GM18873 (cell line): ENCODE measurements at regions not wholly inside any gene's neighbourhood (a gene's known extent, or its start where the extent isn't known, plus 50 kb on each side); places are given as distances from the start of the nearest gene placed in this dataset.
A peak's percentile ranks its signal among the peaks of the same experiment; 100 is the strongest.

Source experiments
- ATAC-seq: cut with Tn5 transposase; IDR thresholded peaks from one replicate; pipeline ENCODE4 v1.9.1; 2021; ENCODE audit warnings: mild to moderate bottlenecking, moderate library complexity, moderate number of reproducible peaks; ENCODE audit not compliant: unreplicated experiment, low FRiP score

DNA sequence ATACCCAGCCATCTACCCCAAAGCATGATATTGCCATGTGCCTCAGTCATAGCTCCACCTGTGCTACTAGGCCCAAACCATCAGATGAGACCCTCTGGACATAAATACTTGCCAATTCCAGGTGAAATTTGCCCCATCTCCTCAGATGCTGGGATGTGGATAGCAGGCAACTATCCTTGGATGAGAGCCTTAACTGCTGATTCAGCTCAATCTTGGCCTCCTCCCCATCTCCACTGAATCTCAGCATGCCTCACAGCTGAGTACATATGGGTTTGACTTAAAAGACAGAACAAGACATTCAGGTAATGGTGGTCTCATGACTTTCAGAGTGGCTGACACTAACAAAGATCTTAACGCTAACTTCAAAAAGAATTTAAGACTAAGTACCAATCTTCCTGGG lies 50.8 kb upstream of the KLHL13 start:
- no peak for ATAC-seq

DNA sequence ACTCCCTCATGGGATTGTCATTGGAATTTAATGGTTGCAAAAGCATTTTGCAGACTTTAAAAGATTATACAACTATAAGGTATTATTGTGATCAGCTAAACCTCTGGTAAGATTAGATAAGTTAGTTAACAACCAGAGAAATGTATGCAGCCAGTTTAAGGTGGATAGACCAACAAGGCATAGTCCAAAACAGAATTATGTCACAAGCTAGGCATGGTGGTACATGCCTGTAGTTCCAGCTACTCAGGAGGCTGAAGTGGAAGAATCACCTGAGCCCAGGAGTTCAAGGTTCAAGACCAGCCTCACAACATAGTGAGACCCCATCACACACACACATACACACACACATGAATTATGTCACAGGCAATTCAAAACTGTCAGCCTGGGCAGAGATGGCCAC lies 54.7 kb upstream of the KLHL13 start:
- no peak for ATAC-seq

DNA sequence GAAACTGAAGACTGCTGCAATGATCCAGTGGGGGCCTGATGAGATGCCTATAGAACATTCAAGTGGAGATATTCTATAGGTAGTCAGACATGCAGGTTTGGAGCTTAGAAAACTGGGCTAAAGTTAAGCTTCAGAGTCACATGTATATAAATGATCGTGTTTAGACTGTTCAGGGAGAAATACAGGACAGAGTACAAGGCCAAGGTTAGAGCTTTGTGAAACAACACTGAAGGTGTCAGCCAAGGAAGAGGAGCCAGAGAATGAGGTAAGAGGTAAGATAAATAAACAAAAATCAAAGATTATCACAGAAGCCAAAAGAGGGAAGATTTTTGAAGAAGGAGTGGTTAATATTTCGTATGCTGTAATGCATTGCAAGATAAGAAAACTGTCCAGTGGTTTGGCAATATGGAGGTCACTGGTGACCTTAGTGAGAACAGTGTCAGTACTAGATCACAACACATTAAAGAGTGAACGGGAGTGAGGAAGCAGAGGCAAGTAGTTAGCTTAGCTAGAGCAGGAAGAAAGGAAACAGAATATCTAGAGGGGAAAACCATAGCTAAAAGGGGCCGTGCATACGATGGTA lies 58.0 kb upstream of the KLHL13 start:
- ATAC-seq = no peak

DNA sequence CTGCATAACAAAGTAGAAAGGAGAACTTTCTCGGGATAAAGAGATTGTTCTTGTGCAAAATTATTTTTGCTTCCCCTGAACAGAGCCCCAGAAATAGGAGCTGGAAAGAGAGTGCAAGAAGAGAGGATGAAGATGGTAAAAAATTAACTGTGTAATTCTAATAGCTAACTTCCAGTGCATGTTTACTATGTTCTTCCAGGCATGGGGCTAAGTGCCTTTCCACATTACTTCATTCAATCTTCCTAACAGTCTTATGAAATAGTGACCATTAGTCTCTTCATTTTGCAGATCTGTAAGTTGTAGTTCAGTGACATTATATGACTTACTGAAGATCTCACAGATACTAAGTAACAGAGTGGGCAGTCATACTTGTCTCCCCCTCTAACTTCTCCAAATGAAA lies 61.1 kb upstream of the KLHL13 start:
- ATAC-seq = no peak

DNA sequence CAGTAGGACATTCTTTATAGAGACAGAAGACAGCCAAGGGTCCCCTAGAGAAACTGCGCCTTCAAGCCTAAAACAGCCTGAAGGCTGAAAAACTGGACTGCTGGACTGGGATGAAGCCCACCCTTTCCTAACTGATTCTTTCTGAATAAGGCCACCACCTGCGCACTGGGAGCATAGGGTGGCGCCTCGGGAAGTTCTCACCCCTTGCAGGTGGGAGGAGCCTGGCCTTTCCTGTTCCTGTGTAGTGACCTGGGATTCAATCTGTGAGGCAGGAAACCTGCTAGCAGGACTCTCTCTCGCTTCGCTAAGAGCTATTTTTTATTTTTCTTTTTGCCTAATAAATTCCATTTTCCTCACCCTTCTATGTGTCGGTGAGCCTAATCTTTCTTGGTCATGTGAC lies 61.8 kb upstream of the KLHL13 start:
- ATAC-seq = no peak

DNA sequence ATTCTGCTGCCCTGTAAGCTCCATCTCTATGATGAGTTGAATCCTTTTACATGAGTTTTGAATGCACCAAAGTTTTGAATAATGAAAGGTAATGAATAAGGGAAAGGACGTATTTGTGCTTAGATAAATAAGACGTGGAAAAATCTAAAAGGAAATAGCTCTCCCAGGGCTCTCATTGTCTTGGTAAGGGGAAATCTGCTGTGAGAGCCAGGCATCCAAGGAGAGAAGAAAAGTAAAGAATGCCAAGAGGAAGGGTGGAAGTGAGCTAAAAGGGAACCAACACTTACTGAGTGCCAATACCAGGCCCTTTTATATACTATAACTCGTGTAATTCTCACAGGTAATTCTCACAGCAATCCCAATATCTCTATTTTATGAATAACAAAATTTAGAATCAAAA lies 62.6 kb upstream of the KLHL13 start:
- no peak for ATAC-seq

DNA sequence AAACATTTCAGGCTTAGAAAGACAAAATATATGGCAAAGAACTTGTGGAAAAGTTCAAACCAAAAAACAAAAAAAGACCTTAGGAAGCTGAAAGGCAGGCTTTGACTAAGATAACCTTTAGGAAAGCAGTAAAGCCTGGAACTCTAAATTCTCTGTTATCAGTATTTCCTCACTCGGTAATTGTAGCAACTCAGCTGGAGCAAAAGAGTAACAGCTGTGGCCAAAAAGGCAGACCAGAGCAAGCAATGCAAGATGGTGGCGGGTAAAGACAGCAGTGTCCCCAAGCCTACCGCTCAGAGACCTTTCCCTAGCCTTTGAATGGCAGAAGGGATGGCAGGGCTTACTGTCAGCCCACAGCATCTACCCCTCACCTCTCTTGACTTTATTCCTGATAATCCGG lies 63.1 kb upstream of the KLHL13 start:
- no peak for ATAC-seq

DNA sequence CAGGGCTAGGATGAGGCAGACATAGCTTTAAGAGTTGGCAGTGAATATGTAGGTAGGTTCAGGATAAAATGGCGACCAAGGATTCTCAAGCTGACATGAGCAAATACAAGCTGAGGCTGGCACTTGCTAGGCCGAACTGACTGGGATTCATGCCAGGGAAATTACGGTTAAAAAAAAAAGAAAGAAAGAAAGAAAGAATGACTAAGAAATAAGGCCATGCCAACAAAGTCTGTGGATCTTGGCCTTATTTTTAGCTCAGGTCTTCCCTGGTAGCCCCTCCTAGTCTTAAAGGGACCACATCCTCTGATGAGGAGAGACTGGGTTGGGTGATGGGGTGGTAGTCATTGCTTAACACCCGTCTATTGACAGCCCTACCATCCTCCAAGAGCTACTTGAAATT lies 64.4 kb upstream of the KLHL13 start:
- ATAC-seq = no peak

DNA sequence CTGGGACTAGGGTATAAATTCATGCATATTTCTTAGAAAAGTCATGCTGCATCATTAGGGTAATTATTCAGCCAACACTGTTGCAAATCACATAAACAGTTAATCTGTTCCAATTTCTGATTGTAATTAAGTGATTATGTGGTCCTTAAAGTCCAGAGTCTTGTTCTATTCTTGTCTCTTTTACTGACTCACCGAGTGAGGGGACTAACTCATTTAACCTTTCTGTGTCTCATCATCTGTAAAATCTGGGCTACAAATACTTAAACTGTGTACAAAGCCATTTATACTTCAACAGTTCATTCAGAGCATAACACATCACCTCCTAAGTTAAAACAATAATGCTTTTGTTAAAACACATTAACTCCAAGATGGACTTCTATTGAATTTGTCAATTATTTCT lies 65.4 kb upstream of the KLHL13 start:
- ATAC-seq = no peak

DNA sequence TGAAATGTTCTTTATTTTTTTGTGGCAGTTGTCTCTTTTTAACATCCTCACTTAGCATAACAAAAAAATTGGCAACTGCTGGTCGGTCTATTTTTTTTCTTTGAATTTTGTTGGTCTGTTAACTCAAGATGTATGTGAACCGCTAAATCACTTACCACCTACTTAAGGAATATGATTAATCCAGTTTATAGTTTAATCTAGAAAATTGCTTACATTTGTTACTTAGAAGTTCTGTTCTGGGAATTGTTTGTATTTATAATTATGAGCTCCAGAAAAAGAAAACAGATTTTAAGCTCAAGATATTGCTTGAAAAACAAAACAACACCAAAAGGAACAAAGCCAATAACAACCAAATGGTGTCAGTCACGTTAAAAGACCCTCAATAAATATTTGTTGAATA lies 66.1 kb upstream of the KLHL13 start:
- no peak for ATAC-seq

DNA sequence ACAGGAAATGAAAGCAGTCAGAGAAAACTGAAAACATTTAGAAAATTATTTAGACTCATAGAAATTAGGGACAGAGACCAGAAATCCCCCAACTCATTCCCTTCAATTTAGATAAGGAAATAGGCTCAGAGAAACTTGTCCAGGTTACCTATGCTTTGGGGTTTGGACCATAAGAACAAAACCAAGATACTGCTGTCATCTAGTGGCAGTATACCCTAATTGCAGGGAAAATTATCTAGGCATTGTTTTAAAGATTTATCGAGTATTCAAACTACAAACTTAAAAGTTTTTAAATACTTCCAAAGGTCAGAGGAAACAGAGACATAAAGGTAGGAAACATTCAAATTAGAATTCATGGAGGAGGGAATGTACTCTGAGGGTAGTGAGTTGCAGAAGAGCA lies 67.0 kb upstream of the KLHL13 start:
- no peak for ATAC-seq

DNA sequence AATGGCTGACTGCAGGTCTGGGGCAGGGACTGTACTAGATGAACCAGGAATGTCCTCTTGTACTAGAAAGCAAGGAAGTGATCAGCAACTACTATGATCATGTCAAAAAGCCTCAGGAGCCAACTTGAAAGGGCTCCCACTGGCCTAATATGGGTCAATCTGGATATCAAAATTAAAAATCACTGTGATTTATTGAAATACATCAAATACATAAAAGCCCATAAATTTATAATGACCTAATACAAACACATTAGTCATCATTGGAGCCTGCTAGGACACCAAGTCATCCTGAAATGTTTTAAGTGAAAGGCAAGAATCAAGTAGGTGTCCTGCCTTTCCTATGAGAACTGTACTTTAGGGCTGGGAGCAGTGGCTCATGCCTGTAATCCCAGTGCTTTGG lies 70.5 kb upstream of the KLHL13 start:
- no peak for ATAC-seq

DNA sequence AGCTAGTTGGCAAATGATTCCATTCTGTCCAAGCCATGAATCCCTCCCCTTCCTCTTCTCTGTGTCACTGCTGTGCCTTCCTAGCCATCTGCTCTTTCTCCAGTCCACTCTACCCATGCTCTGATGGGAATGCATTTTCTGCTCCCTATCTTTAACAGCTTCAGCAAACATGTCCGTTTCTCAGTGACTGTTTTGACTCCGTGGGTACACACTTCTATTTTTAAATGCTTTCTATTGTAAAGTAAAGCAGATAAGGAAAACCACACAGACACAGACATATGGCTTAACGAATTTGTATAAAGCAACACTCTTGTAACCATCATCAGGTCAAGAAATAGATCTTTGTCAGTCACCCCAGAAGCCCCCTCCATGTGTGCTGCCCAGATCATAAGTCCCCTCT lies 72.4 kb upstream of the KLHL13 start:
- no peak for ATAC-seq

DNA sequence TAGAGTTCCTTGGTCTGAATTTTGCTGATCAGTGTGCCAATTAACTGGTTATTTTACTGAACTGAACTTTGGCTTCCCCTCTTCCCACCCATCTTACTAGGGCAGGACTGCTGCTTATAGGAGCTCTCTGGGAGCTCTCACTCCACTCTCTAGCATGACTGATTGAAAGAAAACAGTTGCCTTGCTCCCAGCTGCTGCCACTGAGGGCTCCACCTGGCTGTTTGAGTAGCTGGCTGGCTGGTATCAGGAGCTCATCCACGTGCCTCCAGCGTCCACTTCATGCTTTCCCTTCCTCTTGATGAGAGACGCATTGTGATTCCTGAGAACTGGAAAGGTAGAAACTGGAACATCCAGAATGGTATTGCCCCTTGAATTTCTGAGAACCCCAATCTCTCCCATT lies 73.0 kb upstream of the KLHL13 start:
- no peak for ATAC-seq

DNA sequence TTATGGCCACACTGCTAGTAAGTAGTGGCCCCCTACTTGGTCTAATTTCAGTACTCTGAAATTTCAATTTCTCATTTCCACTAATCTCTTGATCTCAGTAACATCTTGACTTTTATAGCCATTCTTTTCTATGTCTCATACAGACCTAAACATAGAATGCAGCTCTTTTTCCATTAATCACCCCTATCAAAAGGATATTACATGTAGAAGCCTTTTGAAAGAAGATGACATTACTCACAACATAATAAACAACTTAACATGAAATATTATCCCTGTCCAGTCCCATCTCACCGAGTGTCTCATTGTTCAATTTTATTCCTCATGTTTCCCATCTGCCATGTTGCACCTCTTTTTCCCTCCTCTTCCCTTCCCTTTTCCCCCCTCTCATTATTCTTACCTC lies 81.1 kb upstream of the KLHL13 start:
- ATAC-seq = no peak

DNA sequence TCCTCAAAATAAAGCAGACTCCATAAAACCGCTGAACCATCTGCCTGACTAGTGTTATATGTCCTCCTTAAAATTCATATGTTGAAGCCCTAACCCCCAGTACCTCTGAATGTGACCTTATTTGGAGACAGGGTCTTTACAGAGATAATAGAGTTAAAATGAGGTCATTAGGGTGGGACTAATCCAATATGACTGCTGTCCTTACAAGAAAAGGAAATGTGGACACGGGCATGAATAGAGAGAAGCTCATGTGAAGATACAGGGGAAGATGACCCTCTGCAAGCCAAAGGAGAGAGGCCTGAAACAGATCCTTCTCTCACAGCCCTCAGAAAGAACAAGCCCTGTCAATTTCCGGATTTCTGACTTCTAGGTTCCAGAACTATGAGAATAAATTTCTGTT lies 82.0 kb upstream of the KLHL13 start:
- no peak for ATAC-seq

DNA sequence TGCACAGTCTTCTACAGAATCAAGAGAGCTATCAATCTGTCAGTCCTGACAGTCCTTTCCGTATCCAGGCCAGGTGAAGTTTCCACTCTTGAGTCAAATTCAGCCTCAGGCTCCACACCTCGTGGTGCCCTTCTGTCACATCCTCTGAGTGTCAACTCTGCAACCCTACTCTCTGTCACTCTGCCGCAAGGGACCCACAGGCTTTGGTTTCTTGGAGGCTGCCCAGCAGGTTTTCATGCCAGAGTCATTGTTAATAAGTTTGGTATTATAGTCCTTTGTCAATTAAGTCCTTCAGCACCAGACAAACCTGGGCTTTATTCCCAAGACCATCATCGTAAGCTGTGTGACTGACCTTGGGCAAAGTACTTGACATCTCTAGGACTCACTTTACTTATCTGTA lies 83.4 kb upstream of the KLHL13 start:
- ATAC-seq = no peak

DNA sequence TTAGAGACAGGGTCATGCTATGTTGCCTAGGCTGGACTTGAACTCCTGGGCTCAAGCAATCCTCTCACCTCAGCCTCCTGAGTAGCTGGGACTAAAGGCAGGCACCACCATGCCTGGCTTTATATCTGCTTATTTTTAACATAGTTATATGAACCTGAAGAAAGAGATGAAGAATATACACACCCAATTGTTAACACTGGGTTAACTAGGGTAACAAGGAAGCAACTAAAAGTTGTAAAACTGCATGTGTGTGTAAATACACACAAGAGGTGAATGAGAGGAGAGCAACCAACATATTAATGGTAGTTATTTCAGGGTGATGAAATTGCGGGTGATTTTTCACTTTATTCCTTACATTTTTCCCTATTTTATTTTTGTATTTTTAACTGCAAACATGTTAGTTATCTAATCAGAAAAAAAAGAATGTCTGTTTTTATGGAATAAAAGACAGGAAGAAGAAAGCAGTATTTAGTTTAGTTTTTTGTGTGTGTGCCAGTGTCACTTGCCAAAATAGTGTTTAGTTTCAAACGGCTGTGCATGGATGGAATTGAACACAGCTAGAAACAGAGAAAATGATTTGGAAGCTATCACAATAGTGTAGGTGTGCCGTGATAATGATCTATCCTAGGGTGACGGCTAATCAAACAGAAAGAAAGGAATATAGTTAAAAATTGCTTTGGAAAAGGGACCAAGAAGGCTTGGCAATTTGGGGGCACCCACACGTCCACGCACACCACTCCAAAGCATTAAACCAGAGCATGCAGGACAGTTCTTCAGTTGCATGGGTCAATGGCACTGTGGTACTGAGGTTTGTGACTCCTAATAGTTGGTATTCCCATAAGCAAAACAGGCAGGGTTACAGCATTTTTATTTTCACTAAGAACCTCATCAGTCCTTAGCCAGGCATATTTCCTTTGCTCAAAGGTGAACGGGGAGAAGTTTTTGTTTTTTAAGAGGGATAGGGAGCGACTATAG lies 89.1 kb upstream of the KLHL13 start:
- ATAC-seq = no peak

DNA sequence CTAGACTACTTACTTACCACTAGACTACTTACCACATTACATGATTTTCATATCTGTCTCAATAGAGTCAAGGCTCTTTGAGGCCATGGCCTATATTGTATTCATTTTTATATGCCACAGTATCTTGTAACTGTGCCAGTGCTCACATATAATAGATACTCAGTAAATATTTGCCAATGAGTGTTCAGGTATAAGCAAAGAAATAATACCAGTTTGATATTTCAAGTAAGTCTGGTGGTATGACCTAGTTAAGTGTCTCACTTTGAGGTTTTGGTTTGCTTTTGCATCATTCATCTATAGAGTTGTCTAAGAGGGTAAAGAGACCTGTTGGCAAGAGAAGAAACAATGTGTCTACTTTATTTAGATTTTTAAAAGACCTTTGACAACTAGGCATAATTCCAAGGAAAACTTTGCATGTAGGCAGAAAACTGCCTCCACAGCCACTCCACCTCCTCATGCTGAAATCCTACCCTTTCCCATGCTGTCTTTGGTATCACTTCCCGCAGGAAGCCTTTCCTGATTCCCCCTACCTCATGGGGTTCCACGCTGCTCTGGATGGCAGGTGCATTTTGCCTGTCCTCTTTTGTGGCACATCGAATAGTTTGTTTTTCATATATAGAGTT lies 91.3 kb upstream of the KLHL13 start:
- ATAC-seq = no peak

DNA sequence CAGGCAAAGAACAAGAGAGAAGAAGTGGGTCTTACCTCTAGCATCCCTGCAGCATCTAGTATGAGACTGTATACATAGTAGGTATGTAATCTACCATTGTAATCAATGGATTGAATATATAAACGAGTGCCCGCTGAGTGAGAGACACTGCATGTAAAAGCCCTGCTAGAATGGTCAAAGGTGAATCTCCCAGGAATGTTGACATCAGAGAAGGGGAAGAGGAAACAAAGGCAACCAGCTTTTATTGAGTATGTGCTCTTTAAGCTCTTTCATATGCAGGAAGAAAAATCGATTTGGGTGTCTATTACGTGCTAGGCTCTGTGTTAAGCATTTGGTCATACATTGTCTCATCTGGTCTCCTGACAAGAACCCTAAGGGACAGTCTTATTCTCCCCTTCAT lies 91.9 kb upstream of the KLHL13 start:
- no peak for ATAC-seq

DNA sequence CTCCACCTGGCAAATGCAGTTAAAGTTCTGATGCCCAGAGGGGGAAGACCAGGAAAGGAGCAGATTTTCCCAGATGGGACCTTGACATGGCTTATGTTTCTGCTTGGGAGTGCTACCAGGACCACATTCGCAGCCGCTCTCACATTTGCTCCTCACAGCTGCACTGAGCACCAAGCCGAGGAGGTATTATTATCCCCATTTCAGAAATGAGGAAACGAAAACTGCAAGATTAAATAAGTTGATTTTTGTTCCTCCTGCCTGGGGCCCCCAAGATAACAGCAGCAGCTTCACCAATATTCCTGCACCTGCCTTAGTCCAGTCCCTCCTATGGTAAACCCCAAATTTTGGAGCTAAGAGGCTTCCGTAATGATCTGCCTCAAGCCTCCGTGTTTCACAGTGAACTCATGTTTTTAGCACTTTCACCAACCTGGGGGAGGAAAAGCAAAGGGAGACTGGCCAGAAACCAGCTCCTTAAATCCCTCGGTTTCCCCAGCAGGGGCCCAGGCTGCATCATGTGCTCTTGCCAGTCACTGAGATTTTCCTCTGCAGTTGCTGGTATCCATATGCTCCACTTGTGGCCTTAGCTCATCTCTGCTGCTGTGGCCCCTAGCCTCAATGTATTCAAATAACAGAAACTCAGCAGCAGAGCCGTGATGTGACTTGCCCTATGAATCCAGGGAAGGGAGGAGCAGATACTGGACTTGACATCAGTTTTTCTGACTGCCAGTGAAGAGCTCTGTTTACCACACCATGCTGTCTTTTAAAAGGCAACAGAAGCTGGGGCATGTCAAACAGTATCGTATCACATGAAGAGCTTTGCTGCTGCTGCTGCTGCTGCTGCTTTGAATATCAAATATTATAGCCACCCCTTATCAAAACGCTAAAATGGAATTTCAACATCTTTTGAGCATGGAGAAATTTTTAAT lies 95.5 kb upstream of the KLHL13 start:
- peak; percentile 23 for ATAC-seq
